Keratinocyte (primary cell): ENCODE measurements at regions not wholly inside any gene's neighbourhood (a gene's known extent, or its start where the extent isn't known, plus 50 kb on each side); places are given as distances from the start of the nearest gene placed in this dataset.

Experiments used
- DNase-seq: peaks from one replicate; pipeline ENCODE4 v3.0.0-alpha.2; 2011; ENCODE audit warnings: low read depth, missing footprints, low spot score
- FAIRE-seq: peaks from 2 replicates; lab custom pipeline; 2011; peaks lifted over from hg19 to GRCh38; lab: Jason Lieb, UNC
- H2AFZ ChIP-seq: 2 replicates; pipeline ENCODE4 v1.6.0; 2012; ENCODE audit warnings: low read length, control low read depth, inconsistent platforms; ENCODE audit not compliant: control insufficient read depth
- H3K27ac ChIP-seq: 2 replicates; pipeline ENCODE4 v1.5.1; 2011; ENCODE audit warnings: low read length; ENCODE audit not compliant: control insufficient read depth, insufficient read depth
- H3K27me3 ChIP-seq: 3 replicates; pipeline ENCODE4 v1.6.0; 2011; ENCODE audit warnings: low read length; ENCODE audit not compliant: control insufficient read depth, insufficient read depth; ENCODE audit errors: extremely low read depth
- H3K36me3 ChIP-seq, 2 experiments: 2 replicates in 1 of 2; 3 replicates in 1 of 2; pipeline ENCODE4 v1.5.1; 2011; ENCODE audit warnings: low read length in 2 of 2, mild to moderate bottlenecking in 1 of 2; ENCODE audit not compliant: control insufficient read depth in 2 of 2, insufficient read depth in 2 of 2; ENCODE audit errors: extremely low read depth in 1 of 2
- H3K4me1 ChIP-seq: 3 replicates; pipeline ENCODE4 v1.5.1; 2011; ENCODE audit warnings: low read length; ENCODE audit not compliant: control insufficient read depth, insufficient read depth; ENCODE audit errors: extremely low read depth
- H3K4me2 ChIP-seq: 3 replicates; pipeline ENCODE4 v1.6.0; 2011; ENCODE audit warnings: low read depth, low read length; ENCODE audit not compliant: control insufficient read depth, insufficient read depth; ENCODE audit errors: extremely low read depth
- H3K4me3 ChIP-seq, 3 experiments: fragments of 200-600 bp in 1 of 3; sonication (generic) in 1 of 3; 2 replicates in 2 of 3; 3 replicates in 1 of 3; pipeline ENCODE4 v1.5.1; 2011 to 2016; ENCODE audit warnings: low read length in 3 of 3, mild to moderate bottlenecking in 3 of 3, control low read depth in 2 of 3, inconsistent platforms in 1 of 3, low read depth in 1 of 3, mixed read lengths in 1 of 3, mixed run types in 1 of 3, moderate library complexity in 1 of 3; ENCODE audit not compliant: control insufficient read depth in 2 of 3, insufficient read depth in 2 of 3; ENCODE audit errors: extremely low read depth in 1 of 3
- H3K79me2 ChIP-seq: 2 replicates; pipeline ENCODE4 v1.6.0; 2012; ENCODE audit warnings: low read length; ENCODE audit not compliant: control insufficient read depth, insufficient read depth
- H3K9ac ChIP-seq: 3 replicates; pipeline ENCODE4 v1.6.0; 2011; ENCODE audit warnings: low read length; ENCODE audit not compliant: control insufficient read depth, insufficient read depth; ENCODE audit errors: extremely low read depth
- H3K9me1 ChIP-seq: 3 replicates; pipeline ENCODE4 v1.6.0; 2011; ENCODE audit warnings: low read length; ENCODE audit not compliant: control insufficient read depth, insufficient read depth; ENCODE audit errors: extremely low read depth
- H3K9me3 ChIP-seq: 2 replicates; pipeline ENCODE4 v1.5.1; 2012; ENCODE audit warnings: low read depth, low read length; ENCODE audit not compliant: control insufficient read depth
- H4K20me1 ChIP-seq: 3 replicates; pipeline ENCODE4 v1.6.0; 2011; ENCODE audit warnings: low read length; ENCODE audit not compliant: control insufficient read depth, insufficient read depth; ENCODE audit errors: extremely low read depth
- EZH2 ChIP-seq: IDR thresholded peaks from one replicate; pipeline ENCODE4 v1.6.1; 2012; ENCODE audit warnings: inconsistent platforms, mild to moderate bottlenecking, low read length, moderate library complexity
- dilution Hi-C: fragments of 300-500 bp; cut with MboI; formaldehyde crosslinking; loops from one replicate; pipeline ENCODE4 v1.7.0; 2020; ENCODE audit warnings: low sequenced_read_pairs; ENCODE audit not compliant: extremely low pct_ligation_motif_present
- TF ChIP-seq, protein P1 (sequence below), 3 experiments: IDR thresholded peaks in 1 of 3; conservative IDR thresholded peaks in 1 of 3; optimal IDR thresholded peaks in 1 of 3; 2 replicates in 2 of 3; 3 replicates in 1 of 3; pipeline versions ENCODE3 to v1.5.1; 2011; ENCODE audit warnings: low read length in 3 of 3, mild to moderate bottlenecking in 3 of 3, moderate library complexity in 2 of 3, control low read depth in 1 of 3, inconsistent platforms in 1 of 3; ENCODE audit not compliant: insufficient read depth in 2 of 3; ENCODE audit errors: extremely low read depth in 1 of 3

- no peaks in the 10 kb centered on the region for H3K9me1 ChIP-seq
- no peaks in the 10 kb centered on the region for H4K20me1 ChIP-seq
- peak overlapping the region; percentile 9 for H3K9ac ChIP-seq
- H3K9me3 ChIP-seq = no peaks in the 10 kb centered on the region
- peak overlapping the region; percentile 17 for H3K27ac ChIP-seq
- no peak for TF ChIP-seq EZH2
- TF ChIP-seq, protein P1, sequence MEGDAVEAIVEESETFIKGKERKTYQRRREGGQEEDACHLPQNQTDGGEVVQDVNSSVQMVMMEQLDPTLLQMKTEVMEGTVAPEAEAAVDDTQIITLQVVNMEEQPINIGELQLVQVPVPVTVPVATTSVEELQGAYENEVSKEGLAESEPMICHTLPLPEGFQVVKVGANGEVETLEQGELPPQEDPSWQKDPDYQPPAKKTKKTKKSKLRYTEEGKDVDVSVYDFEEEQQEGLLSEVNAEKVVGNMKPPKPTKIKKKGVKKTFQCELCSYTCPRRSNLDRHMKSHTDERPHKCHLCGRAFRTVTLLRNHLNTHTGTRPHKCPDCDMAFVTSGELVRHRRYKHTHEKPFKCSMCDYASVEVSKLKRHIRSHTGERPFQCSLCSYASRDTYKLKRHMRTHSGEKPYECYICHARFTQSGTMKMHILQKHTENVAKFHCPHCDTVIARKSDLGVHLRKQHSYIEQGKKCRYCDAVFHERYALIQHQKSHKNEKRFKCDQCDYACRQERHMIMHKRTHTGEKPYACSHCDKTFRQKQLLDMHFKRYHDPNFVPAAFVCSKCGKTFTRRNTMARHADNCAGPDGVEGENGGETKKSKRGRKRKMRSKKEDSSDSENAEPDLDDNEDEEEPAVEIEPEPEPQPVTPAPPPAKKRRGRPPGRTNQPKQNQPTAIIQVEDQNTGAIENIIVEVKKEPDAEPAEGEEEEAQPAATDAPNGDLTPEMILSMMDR (optimal IDR thresholded peaks at IDR 0.05 in 1 of 3, IDR thresholded peaks at IDR 0.05 in 1 of 3, conservative IDR thresholded peaks at IDR 0.05 in 1 of 3; ENCODE audit: extremely low read depth in 1 of 3, insufficient read depth in 2 of 3, low read length in 3 of 3) = no peak
- peak overlapping the region in 1 of 3 experiments; percentile 22 for H3K4me3 ChIP-seq
- H3K4me2 ChIP-seq = peak overlapping the region; percentile 60
- H3K36me3 ChIP-seq = no peaks in the 10 kb centered on the region
- peak overlapping the region; percentile 4 for H2AFZ ChIP-seq
- dilution Hi-C loops = no loop called here
- H3K79me2 ChIP-seq = no peaks in the 10 kb centered on the region
- DNase-seq (peak; percentile 30), FAIRE-seq (peak; percentile 93)
- no peaks in the 10 kb centered on the region for H3K27me3 ChIP-seq
- H3K4me1 ChIP-seq = peaks cover 6% of the 10 kb centered on the region
Observed at GRCh38 chr15:36392676-36393266, 186.7 kb upstream of the CDIN1 start.

GRCh38 chr15:36398212-36398611 is 181.2 kb upstream of the CDIN1 start:
- Histone ChIP-seq H3K4me1 (peaks cover 2% of the 10 kb centered on the region), H3K4me3 (no peak overlapping the region), H4K20me1 (no peaks in the 10 kb centered on the region), H3K27ac (no peak overlapping the region), H3K27me3 (no peaks in the 10 kb centered on the region), H3K4me2 (no peak overlapping the region), H3K79me2 (no peaks in the 10 kb centered on the region), H2AFZ (no peak overlapping the region), H3K9me3 (no peaks in the 10 kb centered on the region), H3K9ac (no peak overlapping the region), H3K9me1 (no peaks in the 10 kb centered on the region), H3K36me3 (no peaks in the 10 kb centered on the region)
- dilution Hi-C loops = no loop called here
- FAIRE-seq (no peak), DNase-seq (no peak)
- TF ChIP-seq, protein P1 (optimal IDR thresholded peaks at IDR 0.05 in 1 of 3, IDR thresholded peaks at IDR 0.05 in 1 of 3, conservative IDR thresholded peaks at IDR 0.05 in 1 of 3; ENCODE audit: extremely low read depth in 1 of 3, insufficient read depth in 2 of 3, low read length in 3 of 3) = no peak
- TF ChIP-seq EZH2 = no peak
